ENCODE measurements at regions not wholly inside any gene's neighbourhood (a gene's known extent, or its start where the extent isn't known, plus 50 kb on each side); places are given as distances from the start of the nearest gene placed in this dataset.
"Not testable (repeated sequence)": the region's sequence is repeated elsewhere in the genome, so short reads cannot be mapped to it uniquely, and the experiment has no call there.

- not testable (repeated sequence) for FAIRE-seq; DNase-seq (ENCODE audit: low spot score)
Measured at GRCh38 chr5:17755406-17755805, 121.1 kb downstream of the TAF11L14 start.

GRCh38 chr5:17761326-17761725, 127.1 kb downstream of the TAF11L14 start:
- DNase-seq (ENCODE audit: low spot score) (no peak), FAIRE-seq (no peak)

- FAIRE-seq (no peak), DNase-seq (ENCODE audit: low spot score) (no peak)
Measured at GRCh38 chr5:17763301-17763700, 129.0 kb downstream of the TAF11L14 start.

GRCh38 chr5:17766031-17766430, 131.8 kb downstream of the TAF11L14 start:
- no peak for FAIRE-seq
- no peak for DNase-seq (ENCODE audit: low spot score)

- no peak for FAIRE-seq
- no peak for DNase-seq (ENCODE audit: low spot score)
Measured at GRCh38 chr5:17769277-17769676, 135.0 kb downstream of the TAF11L14 start.

GRCh38 chr5:17772232-17772631, 138.0 kb downstream of the TAF11L14 start:
- FAIRE-seq (no peak), DNase-seq (ENCODE audit: low spot score) (no peak)

- no peak for FAIRE-seq
- no peak for DNase-seq (ENCODE audit: low spot score)
Measured at GRCh38 chr5:17785774-17786173, 151.5 kb downstream of the TAF11L14 start.

GRCh38 chr5:17788351-17788750, 154.1 kb downstream of the TAF11L14 start:
- FAIRE-seq (no peak), DNase-seq (ENCODE audit: low spot score) (no peak)

GRCh38 chr5:17794201-17794600, 159.9 kb downstream of the TAF11L14 start:
- FAIRE-seq: no peak
- DNase-seq (ENCODE audit: low spot score): no peak

- no peak for FAIRE-seq
Measured at GRCh38 chr5:17794815-17795214, 160.6 kb downstream of the TAF11L14 start.

GRCh38 chr5:17796142-17796541, 161.9 kb downstream of the TAF11L14 start:
- FAIRE-seq (peak; percentile 9), DNase-seq (ENCODE audit: low spot score) (no peak)

More at GRCh38 chr5:17794815-17795214, 160.6 kb downstream of the TAF11L14 start:
- no peak for DNase-seq (ENCODE audit: low spot score)

GRCh38 chr5:17796757-17797396, 162.6 kb downstream of the TAF11L14 start:
- no peak for FAIRE-seq
- DNase-seq (ENCODE audit: low spot score): no peak

GRCh38 chr5:17799521-17799920, 165.3 kb downstream of the TAF11L14 start:
- DNase-seq (ENCODE audit: low spot score): no peak
- FAIRE-seq: no peak

GRCh38 chr5:17801595-17801994, 167.3 kb downstream of the TAF11L14 start:
- FAIRE-seq: no peak

GRCh38 chr5:17802256-17802655, 168.0 kb downstream of the TAF11L14 start:
- no peak for DNase-seq (ENCODE audit: low spot score)
- FAIRE-seq: no peak

More at GRCh38 chr5:17801595-17801994, 167.3 kb downstream of the TAF11L14 start:
- no peak for DNase-seq (ENCODE audit: low spot score)

- DNase-seq (ENCODE audit: low spot score): no peak
- no peak for FAIRE-seq
Measured at GRCh38 chr5:17803971-17804370, 169.7 kb downstream of the TAF11L14 start.

- FAIRE-seq: no peak
- no peak for DNase-seq (ENCODE audit: low spot score)
Measured at GRCh38 chr5:17805227-17805825, 171.1 kb downstream of the TAF11L14 start.

GRCh38 chr5:17806818-17807468, 172.7 kb downstream of the TAF11L14 start:
- DNase-seq (ENCODE audit: low spot score) (no peak), FAIRE-seq (no peak)

- FAIRE-seq (no peak), DNase-seq (ENCODE audit: low spot score) (no peak)
Measured at GRCh38 chr5:17808566-17808965, 174.3 kb downstream of the TAF11L14 start.

- DNase-seq (ENCODE audit: low spot score) (no peak), FAIRE-seq (no peak)
Measured at GRCh38 chr5:17810734-17811133, 176.5 kb downstream of the TAF11L14 start.

GRCh38 chr5:17813214-17813613, 179.0 kb downstream of the TAF11L14 start:
- no peak for DNase-seq (ENCODE audit: low spot score)
- FAIRE-seq: no peak

GRCh38 chr5:17816505-17816904, 182.2 kb downstream of the TAF11L14 start:
- FAIRE-seq: no peak

GRCh38 chr5:17816944-17817343, 182.7 kb downstream of the TAF11L14 start:
- FAIRE-seq (peak; percentile 30), DNase-seq (ENCODE audit: low spot score) (no peak)

More at GRCh38 chr5:17816505-17816904, 182.2 kb downstream of the TAF11L14 start:
- no peak for DNase-seq (ENCODE audit: low spot score)
